IMR-90 (cell line): ENCODE measurements at regions not wholly inside any gene's neighbourhood (a gene's known extent, or its start where the extent isn't known, plus 50 kb on each side); places are given as distances from the start of the nearest gene placed in this dataset.

Experiments
- ATAC-seq: fragments of 200-7000 bp; cut with Tn5 transposase; 2 replicates; pipeline ENCODE4 v1.9.1; 2020; ENCODE audit warnings: low read depth, mild to moderate bottlenecking, moderate library complexity
- BruUV-seq: library from RNA; stranded (reverse); fragments of 400-500 nt; replicated peaks from 2 replicates; lab custom pipeline; 2021; lab: Mats Ljungman, UMichigan
- CTCF ChIA-PET: fragments of 300-600 bp; formaldehyde crosslinking; extraction: SDS; loops from one replicate; lab custom pipeline; 2021; ENCODE audit warnings: antibody characterized with exemption; lab: Yijun Ruan, JAX
- POLR2A ChIA-PET: fragments of 300-600 bp; sonication (Branson Sonifier 250); formaldehyde crosslinking; loops from one replicate; lab custom pipeline; 2022; ENCODE audit warnings: antibody characterized with exemption; ENCODE audit not compliant: unreplicated experiment; lab: Charles Lee
- DNase-seq: peaks from one replicate; pipeline ENCODE4 v3.0.0; 2013
- H2AFZ ChIP-seq: replicated peaks from 2 replicates; pipeline ENCODE3; 2013; ENCODE audit warnings: low read length, mild to moderate bottlenecking; ENCODE audit not compliant: poor library complexity
- H2AK5ac ChIP-seq: 2 replicates; pipeline ENCODE4 v1.6.1; 2013; ENCODE audit warnings: low read depth, low read length, inconsistent platforms
- H2AK9ac ChIP-seq: replicated peaks from 2 replicates; pipeline ENCODE3; 2013; ENCODE audit warnings: mild to moderate bottlenecking, low read depth, low read length, moderate library complexity; ENCODE audit not compliant: poor library complexity
- H2BK120ac ChIP-seq: 2 replicates; pipeline ENCODE4 v1.6.1; 2013; ENCODE audit warnings: low read depth, low read length, inconsistent platforms
- H2BK15ac ChIP-seq: 3 replicates; pipeline ENCODE4 v1.6.1; 2013; ENCODE audit warnings: low read depth, low read length, inconsistent platforms
- H2BK20ac ChIP-seq: 2 replicates; pipeline ENCODE4 v1.6.1; 2013; ENCODE audit warnings: low read depth, mild to moderate bottlenecking, inconsistent platforms, low read length, moderate library complexity
- H2BK5ac ChIP-seq: 2 replicates; pipeline ENCODE4 v1.6.1; 2013; ENCODE audit warnings: mild to moderate bottlenecking, low read depth, low read length, inconsistent platforms; ENCODE audit not compliant: poor library complexity, severe bottlenecking
- H3K14ac ChIP-seq: replicated peaks from 2 replicates; pipeline ENCODE4 v1.6.1; 2013; ENCODE audit warnings: low read depth, low read length, inconsistent platforms
- H3K18ac ChIP-seq: 2 replicates; pipeline ENCODE4 v1.6.1; 2013; ENCODE audit warnings: low read depth, low read length, control low read depth
- H3K23ac ChIP-seq: 2 replicates; pipeline ENCODE4 v1.6.1; 2013; ENCODE audit warnings: low read depth, low read length, inconsistent platforms
- H3K27ac ChIP-seq: 2 replicates; pipeline ENCODE4 v1.5.1; 2013; ENCODE audit warnings: mild to moderate bottlenecking, control low read depth, low read length; ENCODE audit not compliant: insufficient read depth
- H3K27me3 ChIP-seq: 2 replicates; pipeline ENCODE4 v1.6.1; 2013; ENCODE audit warnings: low read length; ENCODE audit not compliant: control insufficient read depth, insufficient read depth
- H3K36me3 ChIP-seq: 2 replicates; pipeline ENCODE4 v1.6.1; 2013; ENCODE audit warnings: low read length, mixed read lengths; ENCODE audit not compliant: control insufficient read depth, insufficient read depth
- H3K4ac ChIP-seq: 2 replicates; pipeline ENCODE4 v1.6.1; 2013; ENCODE audit warnings: low read depth, low read length, inconsistent platforms
- H3K4me1 ChIP-seq: 2 replicates; pipeline ENCODE4 v1.6.1; 2013; ENCODE audit warnings: low read length, mixed read lengths; ENCODE audit not compliant: control insufficient read depth, insufficient read depth
- H3K4me2 ChIP-seq: 2 replicates; pipeline ENCODE4 v1.6.1; 2013; ENCODE audit warnings: low read depth, mild to moderate bottlenecking, control low read depth, low read length, moderate library complexity
- H3K4me3 ChIP-seq: 2 replicates; pipeline ENCODE4 v1.5.1; 2013; ENCODE audit warnings: low read depth, mild to moderate bottlenecking, control low read depth, low read length, moderate library complexity; ENCODE audit not compliant: insufficient read depth
- H3K56ac ChIP-seq: 2 replicates; pipeline ENCODE4 v1.6.1; 2013; ENCODE audit warnings: low read length, inconsistent platforms; ENCODE audit not compliant: insufficient read depth; ENCODE audit errors: extremely low read depth
- H3K79me1 ChIP-seq, 2 experiments: 2 replicates each; pipeline ENCODE4 v1.6.1; 2013; ENCODE audit warnings: low read length in 2 of 2, inconsistent platforms in 1 of 2, low read depth in 1 of 2
- H3K9ac ChIP-seq: 2 replicates; pipeline ENCODE4 v1.6.1; 2013; ENCODE audit warnings: low read depth, low read length, control low read depth
- H3K9me1 ChIP-seq: 2 replicates; pipeline ENCODE4 v1.6.1; 2013; ENCODE audit warnings: low read length, inconsistent platforms; ENCODE audit not compliant: insufficient read depth
- H3K9me3 ChIP-seq: 2 replicates; pipeline ENCODE4 v1.6.1; 2013; ENCODE audit warnings: low read length; ENCODE audit not compliant: control insufficient read depth, insufficient read depth
- H4K20me1 ChIP-seq: 2 replicates; pipeline ENCODE4 v1.6.1; 2013; ENCODE audit warnings: low read length, inconsistent platforms; ENCODE audit not compliant: insufficient read depth
- H4K5ac ChIP-seq: 2 replicates; pipeline ENCODE4 v1.6.1; 2013; ENCODE audit warnings: mild to moderate bottlenecking, low read depth, low read length, control low read depth
- H4K8ac ChIP-seq, 2 experiments: 2 replicates each; pipeline ENCODE4 v1.6.1; 2013; ENCODE audit warnings: low read depth in 2 of 2, low read length in 2 of 2, control low read depth in 1 of 2, inconsistent platforms in 1 of 2
- H4K91ac ChIP-seq: 2 replicates; pipeline ENCODE4 v1.6.1; 2013; ENCODE audit warnings: low read depth, low read length, inconsistent platforms; ENCODE audit not compliant: insufficient read depth
- CEBPB ChIP-seq: IDR thresholded peaks from 2 replicates; pipeline ENCODE4 v1.6.1; 2012; ENCODE audit warnings: low read depth, low read length, improper control_type of control experiment
- FOS ChIP-seq: fragments of 150-350 bp; IDR thresholded peaks from 2 replicates; pipeline ENCODE4 v1.6.1; 2016; ENCODE audit warnings: low read depth, low read length
- MAFK ChIP-seq: IDR thresholded peaks from 2 replicates; pipeline ENCODE4 v1.6.1; 2012; ENCODE audit warnings: low read depth, low read length, improper control_type of control experiment
- RCOR1 ChIP-seq: IDR thresholded peaks from 2 replicates; pipeline ENCODE4 v1.6.1; 2012; ENCODE audit warnings: mild to moderate bottlenecking, low read length, improper control_type of control experiment; ENCODE audit not compliant: insufficient replicate concordance
- SMC3 ChIP-seq: fragments of 150-350 bp; IDR thresholded peaks from 2 replicates; pipeline ENCODE4 v1.6.1; 2016; ENCODE audit warnings: low read depth, mild to moderate bottlenecking, antibody characterized with exemption, low read length, moderate library complexity
- WGBS, 2 experiments: methylation state at CpG; one replicate each; pipeline versions ENCODE4 v1.1.5 to v1.1.7; 2013; ENCODE audit warnings: missing lambda C conversion rate in 2 of 2; ENCODE audit not compliant: insufficient read length in 1 of 2; ENCODE audit errors: extremely low coverage in 2 of 2; 5-methylcytosine and 5-hydroxymethylcytosine counted together
- dilution Hi-C: fragments of 300-500 bp; cut with HindIII; formaldehyde crosslinking; loops from one replicate; pipeline ENCODE4 v1.14.3; 2018; ENCODE audit warnings: low sequenced_read_pairs; ENCODE audit not compliant: unreplicated experiment
- in situ Hi-C: fragments of 300-500 bp; cut with MboI; formaldehyde crosslinking; loops from 3 replicates; pipeline ENCODE4 v1.14.3; 2019; ENCODE audit warnings: low sequenced_read_pairs, inconsistent platforms, mixed read lengths
- intact Hi-C: fragments of 100-400 bp; cut with micrococcal nuclease; formaldehyde crosslinking; loops from 2 replicates; pipeline ENCODE4 v1.10.0; 2022

- H3K79me1 ChIP-seq, result no peaks in the 10 kb centered on the region
- CTCF ChIA-PET, result interaction anchor here (0.9 kb wide), 1 partner anchor 10 kb away, joined by 3 read pairs; no protein-coding TSS in a partner anchor
- H4K91ac ChIP-seq, result no peak overlapping the region
- no peak overlapping the region for H4K5ac ChIP-seq
- no peak overlapping the region for H2AK9ac ChIP-seq
- H3K9ac ChIP-seq, result no peak overlapping the region
- H2BK15ac ChIP-seq, result no peak overlapping the region
- no peaks in the 10 kb centered on the region for H3K36me3 ChIP-seq
- H4K8ac ChIP-seq, result no peak overlapping the region
- ATAC-seq (no peak; the same call in 1 of the 2 replicates), DNase-seq (no peak)
- no peak overlapping the region for H3K14ac ChIP-seq
- no peak overlapping the region for H3K27ac ChIP-seq
- no peak overlapping the region for H3K56ac ChIP-seq
- H3K4me2 ChIP-seq, result no peak overlapping the region
- 47% methylated on average over 3 of the region's 9 CpGs; no CpG with 5 or more reads in 1 of the 2 experiments for WGBS, 2 experiments
- no peaks in the 10 kb centered on the region for H4K20me1 ChIP-seq
- in situ Hi-C loops, result loop anchor here (25.0 kb wide), 1 partner anchor 187 kb away; no protein-coding TSS in a partner anchor
- H3K9me3 ChIP-seq, result peaks cover 14% of the 10 kb centered on the region
- intact Hi-C loops, result loop anchor here (10.0 kb wide), 1 partner anchor 515 kb away; no protein-coding TSS in a partner anchor
- no peak overlapping the region for H2AK5ac ChIP-seq
- no peaks in the 10 kb centered on the region for H3K9me1 ChIP-seq
- POLR2A ChIA-PET, result no interaction called here
- H2AFZ ChIP-seq, result no peak overlapping the region
- H3K4me1 ChIP-seq, result 0 out of 2 replicates have a peak, but pooled peaks cover 1% of the 10 kb centered on the region
- H2BK20ac ChIP-seq, result no peak overlapping the region
- TF ChIP-seq FOS (no peak), CEBPB (no peak), SMC3 (no peak), RCOR1 (no peak), MAFK (no peak)
- no TSS peak for BruUV-seq
- no peak overlapping the region for H3K18ac ChIP-seq
- dilution Hi-C loops, result no loop called here
- no peak overlapping the region for H2BK120ac ChIP-seq
- H2BK5ac ChIP-seq, result no peak overlapping the region
- H3K23ac ChIP-seq, result no peak overlapping the region
- H3K27me3 ChIP-seq, result peaks cover 55% of the 10 kb centered on the region
- no peak overlapping the region for H3K4me3 ChIP-seq
- H3K4ac ChIP-seq, result no peak overlapping the region
Observed at GRCh38 chr2:38499548-38500282, 103.0 kb downstream of the HNRNPLL start.
